ENCODE measurements at regions not wholly inside any gene's neighbourhood (a gene's known extent, or its start where the extent isn't known, plus 50 kb on each side); places are given as distances from the start of the nearest gene placed in this dataset.

GRCh38 chr6:6837541-6838080 lies 249.1 kb downstream of the LY86 start:
- ChIA-PET CTCF (ENCODE audit: low intra/inter-chr PET ratio) (no interaction called here), POLR2A (interaction anchor here (0.6 kb wide), 1 partner anchor 89 kb away, joined by 3 read pairs; no protein-coding TSS in a partner anchor)
- H3K4me1 ChIP-seq (replicated peaks in 1 of 2; ENCODE audit: control insufficient read depth in 2 of 2, insufficient read depth in 2 of 2, low read length in 2 of 2): peaks cover 0 to 3% of the 10 kb centered on the region in 2 experiments; a peak in 3 of 5 replicates
- H3K27me3 ChIP-seq (ENCODE audit: control insufficient read depth in 2 of 2, insufficient read depth in 2 of 2, low read length in 2 of 2): peaks cover 21 to 42% of the 10 kb centered on the region in 2 experiments
- BruUV-seq (replicated peaks): no TSS peak
- no peaks in the 10 kb centered on the region for H3K9me3 ChIP-seq (replicated peaks; ENCODE audit: control insufficient read depth, insufficient read depth, low read depth, low read length)
- FAIRE-seq: no peak
- no peaks in the 10 kb centered on the region for H4K20me1 ChIP-seq (replicated peaks; ENCODE audit: control insufficient read depth, insufficient read depth, low read length)
- no peaks in the 10 kb centered on the region for H3K9me1 ChIP-seq (ENCODE audit: control insufficient read depth, insufficient read depth, low read length)
- in situ Hi-C loops (cut with MboI) (no loop called here), intact Hi-C loops (cut with micrococcal nuclease) (no loop called here)
- ATAC-seq: no peak
- no peaks in the 10 kb centered on the region for H3K36me3 ChIP-seq (ENCODE audit: control insufficient read depth, insufficient read depth, low read length)
- no peak overlapping the region for H3K27ac ChIP-seq (ENCODE audit: extremely low read depth, low read depth, low read length)
- DNase-seq (ENCODE audit: extremely low read depth in 1 of 4, low spot score in 3 of 4): no peak
- no peak overlapping the region for H2AFZ ChIP-seq (ENCODE audit: low read depth, low read length)
- no peak overlapping the region for H3K4me2 ChIP-seq (ENCODE audit: insufficient read depth, low read length)
- no peak overlapping the region for H3K9ac ChIP-seq (ENCODE audit: insufficient read depth in 1 of 2, low read depth in 2 of 2, low read length in 2 of 2)
- WGBS (ENCODE audit: insufficient coverage, low coverage, missing lambda C conversion rate): 11% methylated on average over 4 of the region's 4 CpGs
- H3K79me2 ChIP-seq (ENCODE audit: control insufficient read depth, insufficient read depth, low read length): no peaks in the 10 kb centered on the region
- no peak overlapping the region for H3K4me3 ChIP-seq
- TF ChIP-seq ZNF253 (CRISPR knock-in tag; conservative IDR thresholded peaks at IDR 0.05) (no peak), RCOR1 (IDR thresholded peaks at IDR 0.05; ENCODE audit: borderline replicate concordance in 1 of 2, low read depth in 2 of 2, low read length in 2 of 2) (no peak), KAT8 (IDR thresholded peaks at IDR 0.05; ENCODE audit: low read depth) (no peak), CHD4 (IDR thresholded peaks at IDR 0.05; ENCODE audit: insufficient read depth, insufficient replicate concordance, low read depth, low read length, poor library complexity, severe bottlenecking) (no peak), ID3 (CRISPR knock-in tag; IDR thresholded peaks at IDR 0.05) (no peak), ID3 (tag; IDR thresholded peaks at IDR 0.05) (no peak), SRSF1 (IDR thresholded peaks at IDR 0.05; ENCODE audit: low read depth, low read length) (no peak), SMAD3 (CRISPR knock-in tag; conservative IDR thresholded peaks at IDR 0.05) (no peak), WHSC1 (IDR thresholded peaks at IDR 0.05; ENCODE audit: low read length) (no peak), ELF4 (CRISPR knock-in tag; IDR thresholded peaks at IDR 0.05) (no peak), OTX1 (CRISPR knock-in tag; IDR thresholded peaks at IDR 0.05) (no peak), GTF2A2 (tag; IDR thresholded peaks at IDR 0.05) (no peak), ZNF764 (CRISPR knock-in tag; IDR thresholded peaks at IDR 0.05; ENCODE audit: low read depth) (no peak), NR1H2 (CRISPR knock-in tag; IDR thresholded peaks at IDR 0.05) (no peak), EP300 (IDR thresholded peaks at IDR 0.05; ENCODE audit: low read length) (no peak), MTA1 (IDR thresholded peaks at IDR 0.05; ENCODE audit: borderline replicate concordance) (no peak), ZZZ3 (IDR thresholded peaks at IDR 0.05) (no peak), MAFG (tag; conservative IDR thresholded peaks at IDR 0.05) (no peak)

Data from K562 (cell line).